ENCODE measurements at regions not wholly inside any gene's neighbourhood (a gene's known extent, or its start where the extent isn't known, plus 50 kb on each side); places are given as distances from the start of the nearest gene placed in this dataset.
"Not testable (repeated sequence)": the region's sequence is repeated elsewhere in the genome, so short reads cannot be mapped to it uniquely, and the experiment has no call there.

DNA sequence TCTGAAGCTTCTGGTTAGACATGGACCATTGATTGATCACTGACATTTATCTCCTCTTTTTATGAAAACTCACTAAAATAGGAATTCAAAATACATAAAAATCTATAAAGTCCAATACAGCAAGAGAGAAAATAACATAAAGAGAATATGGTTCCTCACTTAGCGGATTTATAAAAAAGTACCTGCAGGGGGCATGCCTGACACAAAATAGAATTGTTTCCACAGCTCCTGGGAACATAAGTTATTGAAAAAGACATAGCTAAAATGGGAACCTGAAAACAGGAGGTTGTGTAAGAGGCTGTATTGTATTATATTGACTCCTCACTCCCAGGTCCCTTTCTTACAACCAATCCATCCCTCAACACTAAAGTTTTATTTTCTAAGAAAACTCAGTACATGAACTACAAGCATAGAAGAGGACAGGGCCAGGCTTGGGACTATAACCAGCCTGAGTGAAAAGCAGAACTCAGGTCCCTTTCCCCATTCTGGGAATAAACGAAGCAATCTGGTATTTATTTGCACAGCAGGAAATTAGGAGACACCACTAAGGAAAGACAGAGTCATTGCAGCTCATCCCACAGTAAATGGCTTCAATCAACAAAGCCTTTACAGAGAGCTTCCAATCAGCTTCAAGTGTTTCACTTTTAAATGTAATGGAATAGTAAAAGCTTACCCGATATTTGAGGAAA is 121.1 kb upstream of the NDST4 start:
- DNase-seq (ENCODE audit: low read depth) = peak; percentile 2

DNA sequence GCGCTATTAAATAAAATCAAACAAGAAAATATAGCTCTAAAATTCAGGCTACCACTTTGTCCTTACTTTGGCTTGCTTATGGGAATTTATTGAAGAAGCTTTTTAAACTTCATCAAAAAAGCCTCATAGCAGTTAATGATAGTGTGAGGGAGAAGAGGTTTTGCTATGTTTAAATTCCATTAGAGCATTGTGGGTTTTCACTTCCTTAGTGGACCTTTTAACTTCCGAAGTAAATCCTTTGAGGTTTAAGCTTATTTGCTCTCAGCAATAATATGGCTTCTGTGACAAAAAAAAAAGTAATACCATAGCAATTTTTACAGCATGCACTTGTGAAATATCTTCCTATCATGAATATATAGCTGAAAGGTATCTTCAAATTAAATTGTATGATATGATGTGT is 120.2 kb upstream of the NDST4 start:
- DNase-seq (ENCODE audit: low read depth) = no peak

DNA sequence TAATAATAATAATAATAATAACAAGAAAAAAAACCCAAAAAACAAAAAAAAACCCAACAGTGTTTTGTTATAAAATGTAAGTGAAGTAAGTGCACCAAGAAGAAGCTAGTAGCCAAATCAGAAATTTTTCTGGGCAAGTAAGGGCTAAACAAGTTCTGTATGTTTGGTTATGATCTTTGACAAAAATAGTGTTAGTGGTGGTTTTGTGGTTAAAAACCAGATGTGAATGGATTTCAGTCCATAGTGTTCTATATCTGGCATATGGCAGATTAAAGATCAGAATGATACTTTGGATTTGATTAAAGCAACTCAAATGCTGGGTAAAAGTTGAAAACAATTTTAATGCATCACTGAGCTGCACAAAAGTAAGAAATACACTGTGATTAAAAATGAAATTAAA is 116.5 kb upstream of the NDST4 start:
- no peak for DNase-seq (ENCODE audit: low read depth)

DNA sequence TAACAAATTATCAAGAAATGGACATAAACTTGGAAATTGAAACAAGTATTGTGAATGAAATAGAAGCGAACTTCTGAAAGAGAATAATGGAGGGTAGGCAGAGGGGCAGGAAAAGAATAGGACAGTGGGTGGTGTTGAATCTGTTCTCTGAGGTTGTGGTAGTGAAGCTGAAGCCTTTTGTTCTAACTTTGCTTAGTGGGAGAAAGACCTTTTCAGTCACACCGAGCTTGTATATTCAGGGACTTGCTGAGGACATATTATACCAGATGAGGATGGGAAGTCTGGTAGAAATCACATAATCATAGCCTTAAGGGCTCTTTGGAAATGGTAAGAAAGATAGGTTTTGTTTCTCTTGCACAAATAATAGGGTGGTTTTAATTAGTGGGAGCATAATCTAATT is 115.4 kb upstream of the NDST4 start:
- DNase-seq (ENCODE audit: low read depth) = no peak

DNA sequence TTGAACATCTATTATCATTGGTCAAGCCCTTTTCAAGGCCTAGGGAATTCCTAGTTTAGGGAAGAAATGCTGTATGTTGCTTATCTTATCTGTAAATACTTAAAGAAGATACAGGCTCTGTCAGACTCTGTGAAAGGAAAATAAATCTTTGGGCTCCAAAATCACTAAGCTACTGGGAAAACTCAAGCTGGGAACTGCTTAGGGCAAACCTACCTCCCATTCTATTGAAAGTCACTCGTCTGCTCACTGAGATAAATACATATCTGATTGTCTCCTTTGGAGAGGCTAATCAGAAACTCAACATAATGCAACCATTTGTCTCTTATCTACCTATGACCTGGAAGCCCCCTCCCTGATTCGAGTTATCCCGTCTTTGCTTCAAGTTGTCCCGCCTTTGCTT is 108.6 kb upstream of the NDST4 start:
- DNase-seq (ENCODE audit: low read depth) = no peak

DNA sequence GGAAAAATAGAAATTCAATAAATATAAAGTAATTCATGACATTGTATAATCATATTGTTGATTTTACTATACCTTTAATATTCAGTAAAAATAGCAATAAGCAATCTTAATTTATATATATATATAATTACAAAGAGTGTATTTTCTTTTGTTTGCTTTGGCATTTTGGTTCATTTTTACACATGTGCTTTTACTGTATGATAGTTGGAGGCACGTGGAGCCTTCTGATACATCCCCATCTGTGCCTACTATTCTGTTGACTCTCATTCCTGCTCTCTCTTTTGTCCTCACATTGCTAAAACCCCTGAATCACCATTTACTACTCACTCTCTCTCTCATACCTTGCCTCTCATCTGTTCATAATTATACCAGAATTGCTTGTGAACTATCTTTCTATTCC is 106.4 kb upstream of the NDST4 start:
- DNase-seq (ENCODE audit: low read depth) = no peak

DNA sequence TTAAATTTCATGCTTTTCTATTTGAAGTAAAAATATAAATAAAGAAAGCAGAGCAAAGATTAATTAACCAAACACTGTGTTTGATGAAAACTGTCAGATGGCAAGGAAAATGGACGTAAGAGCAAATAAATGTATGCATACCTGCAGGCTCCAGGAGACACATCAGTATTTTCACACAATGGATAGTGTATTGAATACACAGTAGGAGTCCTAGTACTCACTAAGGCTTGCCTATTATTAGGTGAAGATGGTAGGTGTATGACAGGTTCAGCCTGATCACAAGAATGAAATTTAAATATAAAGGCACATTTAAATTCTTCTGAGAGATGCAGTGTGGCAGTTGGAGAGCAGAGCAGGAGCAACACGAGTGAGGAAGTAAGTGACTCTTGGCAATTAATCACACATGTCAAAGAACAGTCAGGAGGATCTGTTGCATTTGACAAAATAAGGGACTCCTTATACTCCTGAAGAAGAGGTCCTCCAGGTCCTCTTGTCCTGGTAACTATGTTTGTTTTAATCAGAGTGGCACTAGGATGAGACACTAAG is 106.0 kb upstream of the NDST4 start:
- DNase-seq (ENCODE audit: low read depth) = no peak

DNA sequence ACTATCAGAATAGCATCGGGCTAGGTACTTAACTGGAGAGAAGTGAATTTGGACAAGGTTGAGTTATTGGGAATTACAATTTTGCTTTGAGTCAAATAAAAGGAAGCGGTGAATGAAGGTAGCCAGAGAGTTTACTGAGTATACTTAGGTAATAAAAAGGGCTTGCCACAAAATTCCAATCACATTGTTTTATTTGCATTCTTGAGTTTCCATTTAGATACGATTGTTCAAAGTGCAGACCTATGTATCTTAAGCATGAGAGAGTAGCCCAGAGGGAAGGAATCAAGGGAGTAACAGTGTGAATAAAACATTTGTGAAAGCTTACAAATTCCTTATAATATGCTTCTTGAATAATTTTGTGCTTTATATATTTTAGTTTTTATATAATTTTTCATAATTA is 102.5 kb upstream of the NDST4 start:
- DNase-seq (ENCODE audit: low read depth) = no peak

DNA sequence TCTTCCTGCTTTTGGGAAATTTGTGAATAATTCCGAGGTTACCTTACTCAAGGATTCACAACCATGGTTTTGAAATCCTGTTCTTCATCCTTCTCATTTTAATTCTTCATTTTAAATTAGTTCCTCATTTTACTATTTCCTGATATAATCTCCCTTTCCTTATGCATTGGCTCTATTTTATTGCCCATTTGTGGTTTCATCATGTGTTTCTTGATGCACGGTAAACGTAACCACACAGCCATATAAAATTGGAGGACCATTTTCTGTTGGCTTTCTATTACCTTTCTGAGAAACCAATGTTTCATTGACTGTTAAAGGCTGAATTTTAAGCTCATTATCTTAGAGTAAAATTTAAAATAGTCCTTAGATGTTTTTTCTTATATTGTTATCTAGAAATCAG is 100.3 kb upstream of the NDST4 start:
- DNase-seq (ENCODE audit: low read depth) = no peak

DNA sequence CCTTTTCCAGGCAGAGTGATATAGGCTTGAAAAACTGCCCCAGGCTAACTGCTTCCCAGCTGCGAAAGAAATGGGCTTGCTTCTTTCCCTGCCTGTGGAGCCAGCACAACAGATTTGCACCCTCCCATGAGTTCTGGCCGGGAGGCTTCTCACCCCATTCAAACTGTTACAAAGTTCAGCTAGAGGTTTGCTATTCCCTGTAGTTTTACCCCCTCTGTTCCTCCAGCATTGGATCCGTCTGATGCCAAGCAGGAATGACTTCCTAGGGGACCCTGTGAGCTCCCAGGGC is 87.6 kb upstream of the NDST4 start:
- no peak for DNase-seq (ENCODE audit: low read depth)

DNA sequence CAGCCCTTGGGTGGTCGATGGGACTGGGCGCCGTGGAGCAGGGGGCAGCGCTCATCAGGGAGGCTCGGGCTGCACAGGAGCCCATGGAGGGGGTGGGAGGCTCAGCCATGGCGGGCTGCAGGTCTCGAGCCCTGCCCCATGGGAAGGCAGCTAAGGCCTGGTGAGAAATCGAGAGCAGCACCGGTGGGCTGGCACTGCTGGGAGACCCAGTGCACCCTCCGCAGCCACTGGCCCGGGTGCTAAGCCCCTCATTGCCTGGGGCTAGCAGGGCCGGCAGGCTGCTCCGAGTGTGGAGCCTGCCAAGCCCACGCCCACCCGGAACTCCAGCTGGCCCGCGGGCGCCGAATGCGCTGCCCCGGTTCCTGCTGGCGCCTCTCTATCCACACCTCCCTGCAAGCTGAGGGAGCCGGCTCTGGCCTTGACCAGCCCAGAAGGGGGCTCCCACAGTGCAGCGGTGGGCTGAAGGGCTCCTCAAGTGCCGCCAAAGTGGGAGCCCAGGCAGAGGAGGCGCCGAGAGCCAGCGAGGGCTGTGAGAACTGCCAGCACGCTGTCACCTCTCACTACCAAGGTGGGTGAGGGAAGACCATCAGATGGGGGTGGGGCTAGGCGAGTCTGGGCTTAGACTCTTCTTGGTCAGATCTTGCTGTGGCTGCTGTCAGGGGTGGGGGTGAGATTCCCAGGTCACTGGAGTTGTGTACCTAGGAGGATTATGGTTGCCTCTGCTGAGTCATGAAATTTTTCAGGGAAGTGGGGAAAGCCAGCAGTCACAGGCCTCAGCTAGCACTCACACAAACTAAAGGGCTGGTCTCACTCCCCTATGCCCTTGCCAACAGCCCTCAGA is 87.0 kb upstream of the NDST4 start:
- not testable (repeated sequence) for DNase-seq (ENCODE audit: low read depth)

DNA sequence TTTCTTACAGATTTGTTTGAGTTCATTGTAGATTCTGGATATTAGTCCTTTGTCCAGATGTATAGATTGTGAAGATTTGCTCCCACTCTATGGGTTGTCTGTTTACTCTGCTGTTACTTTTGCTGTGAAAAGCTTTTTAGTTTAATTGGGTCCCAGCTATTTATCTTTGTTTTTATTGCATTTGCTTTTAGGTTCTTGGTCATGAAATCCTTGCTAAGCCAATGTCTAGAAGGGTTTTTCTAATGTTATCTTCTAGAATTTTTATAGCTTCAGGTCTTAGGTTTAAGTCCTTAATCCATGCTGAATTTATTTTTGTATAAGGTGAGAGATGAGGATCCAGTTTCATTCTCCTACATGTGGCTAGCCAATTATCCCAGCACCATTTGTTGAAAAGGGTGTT is 81.2 kb upstream of the NDST4 start:
- DNase-seq (ENCODE audit: low read depth) = not testable (repeated sequence)

DNA sequence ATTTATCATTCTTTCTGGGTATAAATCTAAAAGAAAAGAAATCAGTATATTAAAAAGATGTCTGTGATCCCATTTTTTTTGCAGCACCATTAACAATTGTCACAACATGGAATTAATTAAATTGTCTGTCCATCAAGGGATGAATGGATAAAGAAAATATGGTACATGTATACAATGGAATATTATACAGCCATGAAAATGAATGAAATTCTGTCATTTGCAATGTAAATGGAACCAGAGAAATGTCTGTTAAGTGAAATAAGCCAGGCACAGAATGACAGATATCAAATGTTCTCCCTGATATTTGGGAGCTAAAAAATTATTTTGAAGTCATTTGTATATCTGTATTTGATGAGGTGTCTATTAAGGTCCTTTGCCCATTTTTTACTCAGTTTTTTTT is 77.1 kb upstream of the NDST4 start:
- DNase-seq (ENCODE audit: low read depth) = no peak

DNA sequence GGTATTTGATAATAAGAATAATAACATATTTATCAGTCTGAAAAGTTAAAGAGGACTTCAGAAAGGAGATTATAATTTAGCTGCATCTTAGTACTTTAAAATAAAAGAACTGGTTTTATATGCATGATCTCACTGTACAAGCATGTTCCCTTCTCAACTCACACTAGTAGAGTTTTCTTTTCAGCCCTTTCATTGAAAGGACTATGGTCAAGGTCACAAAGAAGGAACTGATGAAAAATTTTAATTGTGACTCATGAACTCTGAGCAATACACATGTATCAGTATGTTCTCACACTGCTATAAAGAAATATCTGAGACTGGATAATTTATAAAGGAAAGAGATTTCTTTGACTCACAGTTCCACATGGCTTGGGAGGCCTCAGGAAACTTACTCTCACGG is 73.7 kb upstream of the NDST4 start:
- no peak for DNase-seq (ENCODE audit: low read depth)

DNA sequence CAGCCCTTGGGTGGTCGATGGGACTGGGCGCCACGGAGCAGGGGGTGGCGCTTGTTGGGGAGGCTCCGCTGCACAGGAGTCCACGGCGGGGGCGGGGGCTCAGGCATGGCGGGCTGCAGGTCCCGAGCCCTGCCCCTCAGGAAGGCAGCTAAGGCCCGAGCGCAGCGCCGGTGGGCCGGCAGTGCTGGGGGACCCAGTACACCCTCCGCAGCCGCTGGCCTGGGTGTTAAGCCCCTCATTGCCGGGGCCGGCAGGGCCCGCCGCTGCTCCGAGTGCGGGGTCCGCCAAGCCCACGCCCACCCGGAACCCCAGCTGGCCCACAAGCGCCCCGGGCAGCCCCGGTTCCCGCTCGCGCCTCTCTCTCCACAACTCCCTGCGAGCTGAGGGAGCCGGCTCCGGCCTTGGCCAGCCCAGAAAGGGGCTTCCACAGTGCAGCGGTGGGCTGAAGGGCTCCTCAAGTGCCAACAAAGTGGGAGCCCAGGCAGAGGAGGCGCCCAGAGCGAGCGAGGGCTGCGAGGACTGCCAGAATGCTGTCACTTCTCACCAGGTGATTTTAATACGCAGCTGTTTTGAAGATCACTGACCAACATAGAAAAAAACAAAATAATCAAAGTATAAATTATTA is 66.1 kb upstream of the NDST4 start:
- DNase-seq (ENCODE audit: low read depth) = not testable (repeated sequence)

DNA sequence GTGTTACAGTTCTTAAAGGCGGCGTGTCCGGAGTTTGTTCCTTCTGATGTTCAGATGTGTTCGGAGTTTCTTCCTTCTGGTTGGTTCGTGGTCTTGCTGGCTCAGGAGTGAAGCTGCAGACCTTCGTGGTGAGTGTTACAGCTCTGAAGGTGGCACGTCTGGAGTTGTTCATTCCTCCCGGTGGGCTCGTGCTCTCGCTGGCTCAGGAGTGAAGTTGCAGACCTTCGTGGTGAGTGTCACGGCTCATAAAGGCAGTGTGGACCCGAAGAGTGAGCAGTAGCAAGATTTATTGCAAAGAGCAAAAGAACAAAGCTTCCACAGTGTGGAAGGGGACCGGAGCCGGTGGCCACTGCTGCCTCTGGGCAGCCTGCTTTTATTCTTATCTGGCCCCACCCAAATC is 65.3 kb upstream of the NDST4 start:
- DNase-seq (ENCODE audit: low read depth) = not testable (repeated sequence)

DNA sequence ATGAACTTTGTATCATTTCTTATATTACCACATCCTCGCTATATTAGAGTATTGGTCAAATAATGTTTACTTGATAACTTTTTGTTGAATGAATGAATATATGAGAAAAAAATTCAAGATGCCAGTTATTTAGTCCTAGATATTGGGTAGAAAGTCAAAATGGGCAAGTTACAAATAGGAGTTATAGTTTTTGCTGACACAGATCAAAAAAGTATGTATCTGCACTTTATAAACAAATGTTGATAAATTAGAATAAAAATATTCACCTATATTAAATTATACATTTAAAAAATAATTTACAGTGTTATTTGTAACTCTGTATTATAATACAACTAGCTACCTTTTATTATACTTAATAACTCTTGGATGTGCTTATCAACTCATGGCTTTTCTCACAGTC is 57.8 kb upstream of the NDST4 start:
- DNase-seq (ENCODE audit: low read depth) = no peak

DNA sequence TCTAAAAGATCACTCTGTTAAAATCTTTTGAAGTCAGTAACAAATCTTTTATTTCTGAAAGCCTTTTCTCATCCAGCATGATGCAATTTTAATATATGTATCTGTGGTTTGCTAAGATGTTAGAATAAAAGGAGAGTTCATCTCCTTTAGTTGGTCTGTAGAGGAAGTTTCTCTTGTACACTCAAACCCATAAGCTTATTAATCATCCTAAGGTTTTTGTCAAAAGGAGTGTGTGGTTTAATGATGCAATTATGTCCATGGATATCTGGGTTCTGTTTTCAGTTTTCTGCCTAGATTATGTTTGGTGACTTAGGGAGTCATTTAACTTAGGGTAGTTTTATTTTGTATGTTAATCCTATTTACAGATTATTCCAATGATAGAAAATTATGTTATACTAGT is 52.1 kb upstream of the NDST4 start:
- DNase-seq (ENCODE audit: low read depth) = no peak
